Mesenchymal stem cell (in vitro differentiated cells and primary cell): ENCODE measurements at regions not wholly inside any gene's neighbourhood (a gene's known extent, or its start where the extent isn't known, plus 50 kb on each side); places are given as distances from the start of the nearest gene placed in this dataset.

Source experiments
- DNase-seq: peaks from one replicate; pipeline ENCODE4 v3.0.0-alpha.2; 2013
- H2AFZ ChIP-seq: one replicate; pipeline ENCODE4 v1.6.1; 2013; ENCODE audit warnings: low read depth, mild to moderate bottlenecking, control low read depth, inconsistent platforms, low read length, moderate library complexity
- H2AK5ac ChIP-seq: 2 replicates; pipeline ENCODE4 v1.6.1; 2013; ENCODE audit warnings: low read length, moderate library complexity, mild to moderate bottlenecking, inconsistent platforms; ENCODE audit not compliant: severe bottlenecking
- H2BK120ac ChIP-seq: one replicate; pipeline ENCODE4 v1.6.1; 2013; ENCODE audit warnings: low read depth, mild to moderate bottlenecking, inconsistent platforms, low read length, moderate library complexity
- H2BK12ac ChIP-seq, 2 experiments: one replicate each; pipeline ENCODE4 v1.6.1; 2013; ENCODE audit warnings: inconsistent platforms in 2 of 2, low read length in 2 of 2, mild to moderate bottlenecking in 2 of 2, moderate library complexity in 2 of 2, control low read depth in 1 of 2
- H2BK15ac ChIP-seq: one replicate; pipeline ENCODE4 v1.6.1; 2013; ENCODE audit warnings: mild to moderate bottlenecking, low read depth, inconsistent platforms; ENCODE audit not compliant: poor library complexity, severe bottlenecking
- H2BK5ac ChIP-seq: 2 replicates; pipeline ENCODE4 v1.6.1; 2013; ENCODE audit warnings: low read depth, mild to moderate bottlenecking, low read length, control low read depth, inconsistent platforms; ENCODE audit not compliant: poor library complexity, severe bottlenecking
- H3K14ac ChIP-seq, 2 experiments: one replicate each; pipeline ENCODE4 v1.6.1; 2013; ENCODE audit warnings: inconsistent platforms in 2 of 2, low read length in 2 of 2, control low read depth in 1 of 2, mild to moderate bottlenecking in 1 of 2, moderate library complexity in 1 of 2
- H3K18ac ChIP-seq, 2 experiments: one replicate each; pipeline ENCODE4 v1.6.1; 2013; ENCODE audit warnings: inconsistent platforms in 2 of 2, low read length in 2 of 2, control low read depth in 1 of 2, low read depth in 1 of 2, mild to moderate bottlenecking in 1 of 2
- H3K23ac ChIP-seq, 2 experiments: one replicate each; pipeline ENCODE4 v1.6.1; 2013; ENCODE audit warnings: inconsistent platforms in 2 of 2, low read length in 2 of 2, mild to moderate bottlenecking in 2 of 2, moderate library complexity in 2 of 2, control low read depth in 1 of 2
- H3K27ac ChIP-seq: 2 replicates; pipeline ENCODE4 v1.5.1; 2013; ENCODE audit warnings: mild to moderate bottlenecking, moderate library complexity, low read length, control low read depth, inconsistent platforms; ENCODE audit not compliant: poor library complexity, severe bottlenecking
- H3K27me3 ChIP-seq, 2 experiments: 2 replicates each; pipeline versions ENCODE4 v1.6.1 to v1.7.0; 2013; ENCODE audit warnings: low read length in 2 of 2, mild to moderate bottlenecking in 2 of 2, moderate library complexity in 2 of 2, control low read depth in 1 of 2, inconsistent platforms in 1 of 2; ENCODE audit not compliant: control insufficient read depth in 1 of 2, insufficient read depth in 1 of 2
- H3K36me3 ChIP-seq, 2 experiments: 2 replicates each; pipeline versions ENCODE4 v1.6.1 to v1.7.0; 2013; ENCODE audit warnings: low read length in 2 of 2, control low read depth in 1 of 2, inconsistent platforms in 1 of 2, low read depth in 1 of 2, mild to moderate bottlenecking in 1 of 2; ENCODE audit not compliant: insufficient read depth in 2 of 2, control insufficient read depth in 1 of 2
- H3K4ac ChIP-seq, 2 experiments: one replicate each; pipeline ENCODE4 v1.6.1; 2013; ENCODE audit warnings: inconsistent platforms in 2 of 2, low read length in 2 of 2, mild to moderate bottlenecking in 2 of 2, moderate library complexity in 2 of 2, control low read depth in 1 of 2, low read depth in 1 of 2
- H3K4me1 ChIP-seq: 2 replicates; pipeline ENCODE4 v1.6.1; 2013; ENCODE audit warnings: low read depth, low read length, control low read depth; ENCODE audit not compliant: control insufficient read depth, insufficient read depth
- H3K4me2 ChIP-seq: 2 replicates; pipeline ENCODE4 v1.6.1; 2013; ENCODE audit warnings: low read length, mild to moderate bottlenecking, inconsistent platforms; ENCODE audit not compliant: poor library complexity, severe bottlenecking
- H3K4me3 ChIP-seq, 2 experiments: 2 replicates each; pipeline versions ENCODE4 v1.5.1 to v1.7.0; 2013; ENCODE audit warnings: low read length in 2 of 2, mild to moderate bottlenecking in 2 of 2, control low read depth in 1 of 2, low read depth in 1 of 2; ENCODE audit not compliant: insufficient read depth in 1 of 2
- H3K79me1 ChIP-seq: replicated peaks from 2 replicates; pipeline ENCODE4 v1.6.1; 2013; ENCODE audit warnings: mild to moderate bottlenecking, control low read depth, low read length, inconsistent platforms; ENCODE audit not compliant: poor library complexity, severe bottlenecking
- H3K9ac ChIP-seq: 2 replicates; pipeline ENCODE4 v1.7.0; 2013; ENCODE audit warnings: mild to moderate bottlenecking, low read length, moderate library complexity
- H3K9me3 ChIP-seq: 2 replicates; pipeline ENCODE4 v1.7.0; 2013; ENCODE audit warnings: mild to moderate bottlenecking, low read length; ENCODE audit not compliant: control insufficient read depth
- H4K8ac ChIP-seq: one replicate; pipeline ENCODE4 v1.6.1; 2013; ENCODE audit warnings: inconsistent platforms, mild to moderate bottlenecking, low read length, moderate library complexity
- H4K91ac ChIP-seq: one replicate; pipeline ENCODE4 v1.6.1; 2013; ENCODE audit warnings: mild to moderate bottlenecking, low read length, inconsistent platforms
- WGBS: methylation state at CpG from one replicate; pipeline ENCODE4 v1.1.7; 2013; ENCODE audit warnings: mixed read lengths; 5-methylcytosine and 5-hydroxymethylcytosine counted together

DNA sequence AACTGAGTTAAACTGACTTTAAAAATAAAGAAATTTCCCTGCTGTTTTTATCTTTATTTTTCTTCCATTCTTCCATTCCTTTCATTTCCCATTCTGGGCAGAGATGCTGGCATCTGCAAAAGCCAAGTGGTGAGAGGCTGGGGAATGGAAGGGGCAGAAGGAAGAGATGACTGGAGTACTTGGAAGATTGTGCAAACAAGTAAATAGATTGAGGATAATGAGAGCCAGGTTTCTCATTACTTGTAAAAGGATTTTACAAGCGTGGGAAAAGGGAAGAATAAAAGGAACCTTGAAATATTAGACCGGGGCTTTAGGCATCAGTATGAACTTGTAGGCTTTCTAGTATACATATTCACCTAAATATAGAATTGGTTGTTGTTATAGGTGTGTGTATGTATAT lies 341.2 kb downstream of the CAAP1 start:
- WGBS: no CpG with 5 or more reads among the region's 2 CpGs
- Histone ChIP-seq H3K27ac (no peak overlapping the region), H3K4me1 (no peaks in the 10 kb centered on the region), H3K9me3 (no peaks in the 10 kb centered on the region), H2AK5ac (no peak overlapping the region), H4K8ac (no peak overlapping the region), H2BK15ac (no peak overlapping the region), H2BK12ac (no peak overlapping the region), H3K23ac (no peak overlapping the region), H2BK5ac (no peak overlapping the region), H3K9ac (no peak overlapping the region), H3K27me3 (no peaks in the 10 kb centered on the region), H3K79me1 (no peaks in the 10 kb centered on the region), H3K14ac (no peak overlapping the region), H3K18ac (no peak overlapping the region), H3K4me3 (no peak overlapping the region), H4K91ac (no peak overlapping the region), H3K4me2 (no peak overlapping the region), H2AFZ (no peak overlapping the region), H2BK120ac (no peak overlapping the region), H3K4ac (no peak overlapping the region), H3K36me3 (no peaks in the 10 kb centered on the region)
- no peak for DNase-seq

DNA sequence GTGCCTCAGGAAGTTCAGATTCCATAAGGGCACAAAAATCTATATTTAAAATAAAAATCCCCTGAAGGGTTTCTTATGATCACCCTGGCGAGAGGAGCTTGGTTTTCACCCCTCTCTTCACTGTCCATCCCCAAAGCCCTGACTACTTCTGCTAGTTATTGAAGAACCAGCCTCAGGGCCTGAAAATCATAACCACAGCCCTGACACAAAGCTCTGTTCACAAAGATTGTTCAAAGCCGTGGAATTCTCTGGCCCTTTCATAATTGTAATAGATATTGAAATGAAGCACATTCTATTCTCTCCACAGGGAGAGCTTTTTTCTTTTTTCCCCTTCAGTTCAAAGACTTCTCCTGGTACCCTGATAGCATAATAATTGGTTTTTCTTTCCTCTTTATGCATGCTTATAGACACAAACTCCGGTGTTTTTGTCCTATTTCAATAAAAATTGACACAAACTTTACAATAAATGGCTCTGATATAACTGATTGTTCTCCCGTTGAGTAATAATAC lies 343.8 kb downstream of the CAAP1 start:
- H3K18ac ChIP-seq: no peak overlapping the region
- no peak overlapping the region for H3K23ac ChIP-seq
- H3K4ac ChIP-seq: no peak overlapping the region
- H2BK15ac ChIP-seq: no peak overlapping the region
- H3K4me3 ChIP-seq: no peak overlapping the region
- no peaks in the 10 kb centered on the region for H3K4me1 ChIP-seq
- 69% methylated on average over 2 of the region's 4 CpGs for WGBS
- H3K79me1 ChIP-seq: no peaks in the 10 kb centered on the region
- H2AFZ ChIP-seq: no peak overlapping the region
- DNase-seq: no peak
- H3K9me3 ChIP-seq: no peaks in the 10 kb centered on the region
- H3K14ac ChIP-seq: no peak overlapping the region
- H3K4me2 ChIP-seq: no peak overlapping the region
- no peak overlapping the region for H2BK5ac ChIP-seq
- H3K27me3 ChIP-seq: no peaks in the 10 kb centered on the region
- H4K8ac ChIP-seq: no peak overlapping the region
- H4K91ac ChIP-seq: no peak overlapping the region
- no peak overlapping the region for H3K27ac ChIP-seq
- H2BK120ac ChIP-seq: no peak overlapping the region
- H2AK5ac ChIP-seq: no peak overlapping the region
- H2BK12ac ChIP-seq: no peak overlapping the region
- H3K9ac ChIP-seq: no peak overlapping the region
- H3K36me3 ChIP-seq: no peaks in the 10 kb centered on the region

DNA sequence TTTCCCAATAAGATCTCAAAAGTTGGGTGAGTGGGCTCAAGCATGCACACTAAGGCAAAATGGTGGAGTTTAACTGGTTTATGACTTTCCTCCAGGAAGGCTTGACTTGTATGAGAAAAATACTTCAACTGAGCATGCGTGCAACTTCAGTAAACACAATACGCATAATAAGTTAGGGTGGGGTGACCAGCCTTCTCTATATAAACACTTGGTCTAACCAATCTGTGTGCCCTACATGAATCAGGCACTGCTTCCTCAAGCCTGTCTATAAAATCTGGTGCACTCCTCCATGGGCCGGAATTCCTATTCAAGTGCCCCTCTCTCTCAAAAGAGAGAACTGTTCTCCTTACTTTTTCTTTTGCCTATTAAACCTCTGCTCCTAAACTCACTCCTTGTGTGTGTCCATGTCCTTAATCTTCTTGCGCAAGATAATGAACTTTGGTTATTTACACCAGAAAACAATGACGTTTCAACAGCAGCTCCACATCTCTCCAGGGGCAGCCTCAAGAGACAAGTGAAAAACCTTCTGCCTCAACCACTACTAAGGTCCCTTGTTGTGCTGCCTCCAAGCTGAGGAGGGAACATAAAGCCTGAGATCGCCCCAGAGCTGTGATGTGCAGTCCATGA lies 352.6 kb downstream of the CAAP1 start:
- no peak overlapping the region for H4K8ac ChIP-seq
- H2AFZ ChIP-seq: no peak overlapping the region
- H3K23ac ChIP-seq: no peak overlapping the region
- H3K27ac ChIP-seq: no peak overlapping the region
- no peaks in the 10 kb centered on the region for H3K27me3 ChIP-seq
- 86% methylated on average over 6 of the region's 6 CpGs for WGBS
- H2AK5ac ChIP-seq: no peak overlapping the region
- H3K9ac ChIP-seq: no peak overlapping the region
- no peak overlapping the region for H2BK5ac ChIP-seq
- H3K4me1 ChIP-seq: no peaks in the 10 kb centered on the region
- no peak overlapping the region for H3K14ac ChIP-seq
- H3K4ac ChIP-seq: no peak overlapping the region
- no peak for DNase-seq
- no peak overlapping the region for H2BK15ac ChIP-seq
- H2BK120ac ChIP-seq: no peak overlapping the region
- no peak overlapping the region for H2BK12ac ChIP-seq
- no peak overlapping the region for H3K4me2 ChIP-seq
- H3K9me3 ChIP-seq: peaks cover 3% of the 10 kb centered on the region
- no peaks in the 10 kb centered on the region for H3K36me3 ChIP-seq
- no peaks in the 10 kb centered on the region for H3K79me1 ChIP-seq
- H4K91ac ChIP-seq: no peak overlapping the region
- no peak overlapping the region for H3K18ac ChIP-seq
- no peak overlapping the region for H3K4me3 ChIP-seq

DNA sequence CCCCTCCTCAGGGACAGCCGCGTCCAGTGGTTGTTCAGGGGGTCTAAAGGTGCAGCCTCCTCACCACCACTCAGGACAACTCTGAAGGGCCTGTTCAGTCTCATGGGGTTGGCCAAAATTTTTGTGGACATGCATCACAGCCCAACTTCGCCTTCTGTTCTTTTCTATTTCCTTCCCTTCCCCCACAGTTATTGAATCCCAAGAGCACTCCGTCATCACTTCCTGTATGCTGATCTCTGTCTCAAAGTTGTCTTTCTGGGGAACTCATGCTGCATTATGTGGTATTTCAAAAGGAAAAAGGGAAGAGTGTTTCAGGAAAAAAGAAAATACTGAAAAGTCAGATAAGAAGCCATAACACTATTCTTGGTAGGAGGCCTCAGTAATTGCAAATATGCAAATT lies 355.4 kb downstream of the CAAP1 start:
- no peak overlapping the region for H2BK5ac ChIP-seq
- peaks cover 8% of the 10 kb centered on the region for H3K9me3 ChIP-seq
- no peak overlapping the region for H3K18ac ChIP-seq
- no peak overlapping the region for H3K4me2 ChIP-seq
- no peak overlapping the region for H3K4ac ChIP-seq
- H4K91ac ChIP-seq: no peak overlapping the region
- H3K4me3 ChIP-seq: no peak overlapping the region
- H3K9ac ChIP-seq: no peak overlapping the region
- 60% methylated on average over 4 of the region's 4 CpGs for WGBS
- no peaks in the 10 kb centered on the region for H3K79me1 ChIP-seq
- no peaks in the 10 kb centered on the region for H3K36me3 ChIP-seq
- no peak for DNase-seq
- no peaks in the 10 kb centered on the region for H3K27me3 ChIP-seq
- no peak overlapping the region for H2AK5ac ChIP-seq
- no peak overlapping the region for H2AFZ ChIP-seq
- H3K14ac ChIP-seq: no peak overlapping the region
- H2BK12ac ChIP-seq: no peak overlapping the region
- no peak overlapping the region for H3K27ac ChIP-seq
- no peaks in the 10 kb centered on the region for H3K4me1 ChIP-seq
- no peak overlapping the region for H3K23ac ChIP-seq
- H4K8ac ChIP-seq: no peak overlapping the region
- H2BK15ac ChIP-seq: no peak overlapping the region
- no peak overlapping the region for H2BK120ac ChIP-seq
